Neural crest cell (in vitro differentiated cells): ENCODE measurements at regions not wholly inside any gene's neighbourhood (a gene's known extent, or its start where the extent isn't known, plus 50 kb on each side); places are given as distances from the start of the nearest gene placed in this dataset.

Experiments used
- DNase-seq: peaks from one replicate; pipeline ENCODE4 v3.0.0; 2021; ENCODE audit warnings: low read depth, mixed read lengths, low spot score
- H3K27ac Mint-ChIP-seq: one replicate; pipeline ENCODE4 v1.8.0; 2021; ENCODE audit warnings: mild to moderate bottlenecking, mixed read lengths; ENCODE audit not compliant: unreplicated experiment
- H3K27me3 Mint-ChIP-seq: 2 replicates; pipeline ENCODE4 v1.8.0; 2021; ENCODE audit warnings: low read depth, mild to moderate bottlenecking, mixed read lengths
- H3K36me3 Mint-ChIP-seq: 2 replicates; pipeline ENCODE4 v1.8.0; 2021; ENCODE audit warnings: low read depth, mild to moderate bottlenecking, mixed read lengths
- H3K4me1 Mint-ChIP-seq: 2 replicates; pipeline ENCODE4 v1.8.0; 2021; ENCODE audit warnings: mixed read lengths
- H3K4me3 Mint-ChIP-seq: one replicate; pipeline ENCODE4 v1.8.0; 2021; ENCODE audit warnings: mild to moderate bottlenecking, mixed read lengths
- H3K9me3 Mint-ChIP-seq: 2 replicates; pipeline ENCODE4 v1.8.0; 2021; ENCODE audit warnings: mixed read lengths
- CTCF ChIP-seq: fragments of 200-600 bp; sonication (generic); conservative IDR thresholded peaks from 2 replicates; pipeline ENCODE4 v1.5.0; 2021; ENCODE audit warnings: antibody characterized with exemption, mild to moderate bottlenecking

DNA sequence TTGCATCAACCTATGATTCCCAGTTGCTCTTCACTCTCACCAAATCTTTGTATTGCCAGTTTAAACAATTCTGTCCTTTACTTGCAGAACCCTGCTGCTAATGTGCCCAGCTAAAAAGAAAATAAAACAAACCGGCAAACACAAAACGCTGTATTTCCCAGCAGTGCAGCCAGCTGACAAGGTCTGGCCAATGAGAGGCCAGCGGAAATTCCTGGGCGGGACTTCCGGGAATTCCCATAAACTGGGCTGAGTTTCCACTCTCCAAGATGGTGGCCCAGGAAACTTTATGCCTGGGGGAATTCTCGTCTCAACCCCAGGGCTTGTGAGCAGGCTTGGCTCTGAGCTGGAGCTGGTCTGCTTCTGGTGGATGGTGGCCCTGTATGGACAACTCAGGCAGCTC is 807.3 kb upstream of the TMEM132C start:
- peaks cover 3% of the 10 kb centered on the region for H3K4me1 Mint-ChIP-seq
- TF ChIP-seq CTCF: no peak
- no peaks in the 10 kb centered on the region for H3K36me3 Mint-ChIP-seq
- H3K4me3 Mint-ChIP-seq: no peak overlapping the region
- peaks cover 77% of the 10 kb centered on the region for H3K27me3 Mint-ChIP-seq
- no peak overlapping the region for H3K27ac Mint-ChIP-seq
- peaks cover 5% of the 10 kb centered on the region for H3K9me3 Mint-ChIP-seq
- no peak for DNase-seq

DNA sequence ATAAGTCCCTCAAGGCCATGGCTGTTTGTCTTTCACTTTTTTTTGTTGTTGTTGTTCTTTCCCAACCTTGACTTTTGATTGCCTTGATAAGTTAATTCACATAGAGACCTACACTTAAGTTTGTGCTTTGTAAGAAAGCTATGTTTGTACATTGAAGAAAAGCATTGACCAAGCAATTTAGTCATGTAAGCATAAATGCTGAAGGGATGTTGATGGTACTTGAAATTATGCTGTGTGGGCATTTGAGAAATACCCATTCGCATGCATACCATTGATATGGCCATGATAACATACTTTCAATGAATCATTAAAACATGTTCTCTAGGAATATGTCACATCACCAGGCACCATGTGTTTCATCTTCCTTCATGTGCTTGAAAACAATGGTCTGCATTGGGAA is 803.7 kb upstream of the TMEM132C start:
- H3K27me3 Mint-ChIP-seq: peaks cover 59% of the 10 kb centered on the region
- peaks cover 5% of the 10 kb centered on the region for H3K9me3 Mint-ChIP-seq
- no peak overlapping the region for H3K27ac Mint-ChIP-seq

GRCh38 chr12:127469331-127469730 is 797.6 kb upstream of the TMEM132C start:
- peaks cover 22% of the 10 kb centered on the region for H3K27me3 Mint-ChIP-seq
- TF ChIP-seq CTCF: no peak
- no peak overlapping the region for H3K4me3 Mint-ChIP-seq
- no peak for DNase-seq
- H3K9me3 Mint-ChIP-seq: peaks cover 9% of the 10 kb centered on the region
- H3K27ac Mint-ChIP-seq: no peak overlapping the region
- H3K36me3 Mint-ChIP-seq: no peaks in the 10 kb centered on the region
- peaks cover 5% of the 10 kb centered on the region for H3K4me1 Mint-ChIP-seq

More for the DNA sequence above, 803.7 kb upstream of the TMEM132C start:
- Mint-ChIP-seq H3K36me3 (no peaks in the 10 kb centered on the region), H3K4me1 (no peaks in the 10 kb centered on the region), H3K4me3 (no peak overlapping the region)
- no peak for TF ChIP-seq CTCF
- no peak for DNase-seq

GRCh38 chr12:127473766-127474165 is 793.2 kb upstream of the TMEM132C start:
- Mint-ChIP-seq H3K4me1 (peaks cover 5% of the 10 kb centered on the region), H3K9me3 (peaks cover 8% of the 10 kb centered on the region), H3K36me3 (no peaks in the 10 kb centered on the region), H3K27ac (no peak overlapping the region), H3K4me3 (no peak overlapping the region), H3K27me3 (peaks cover under 1% of the 10 kb centered on the region)
- DNase-seq: no peak
- TF ChIP-seq CTCF: no peak

DNA sequence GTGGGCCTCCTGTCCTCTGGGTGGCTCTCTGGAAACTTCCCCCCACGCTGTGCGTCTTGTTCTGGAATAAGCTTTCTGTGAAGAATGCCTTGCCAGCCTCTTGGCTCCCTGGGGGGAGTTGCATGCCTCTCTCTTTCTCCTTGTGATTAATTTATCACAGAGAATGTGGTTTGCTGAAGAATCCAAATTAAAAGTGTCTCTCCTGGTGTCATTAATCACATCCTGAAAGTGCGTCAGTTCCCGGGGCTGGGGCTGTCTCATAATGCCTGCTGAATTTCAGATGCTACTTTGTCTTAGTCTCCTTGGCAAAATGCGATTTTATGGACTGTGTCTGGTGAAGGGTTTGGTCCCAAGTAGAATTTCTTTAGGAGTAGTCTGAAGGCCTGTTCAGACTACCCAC is 787.7 kb upstream of the TMEM132C start:
- no peak overlapping the region for H3K4me3 Mint-ChIP-seq
- no peaks in the 10 kb centered on the region for H3K36me3 Mint-ChIP-seq
- DNase-seq: no peak
- no peak overlapping the region for H3K27ac Mint-ChIP-seq
- H3K27me3 Mint-ChIP-seq: no peaks in the 10 kb centered on the region
- no peak for TF ChIP-seq CTCF
- H3K9me3 Mint-ChIP-seq: peaks cover 7% of the 10 kb centered on the region
- no peaks in the 10 kb centered on the region for H3K4me1 Mint-ChIP-seq
